ENCODE measurements at regions not wholly inside any gene's neighbourhood (a gene's known extent, or its start where the extent isn't known, plus 50 kb on each side); places are given as distances from the start of the nearest gene placed in this dataset.

DNA sequence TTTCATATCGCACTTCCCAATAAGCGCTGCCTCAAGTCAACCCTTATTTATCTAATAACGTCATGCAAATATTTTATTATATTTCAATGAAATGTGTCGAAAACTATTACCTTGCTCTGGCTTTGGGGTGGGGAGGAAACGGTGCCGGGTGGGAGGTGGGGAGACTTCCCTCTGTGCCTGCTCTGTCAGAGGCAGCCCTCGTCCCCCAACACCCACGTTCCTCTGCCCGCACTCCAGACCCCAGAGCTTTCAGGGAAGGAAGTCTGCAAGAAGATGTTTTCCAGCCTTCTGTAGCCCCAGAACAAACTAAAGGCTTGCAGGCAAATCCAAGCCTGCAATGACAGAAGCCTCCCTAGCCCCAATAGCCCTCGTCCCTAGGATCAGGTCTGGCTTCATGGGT, 235.7 kb downstream of the BUD13 start:
- peaks cover 28% of the 10 kb centered on the region for H3K27me3 Mint-ChIP-seq (ENCODE audit: low read depth)
- no peaks in the 10 kb centered on the region for H3K9me3 Mint-ChIP-seq
- H3K27ac Mint-ChIP-seq, result no peak overlapping the region
- no peaks in the 10 kb centered on the region for H3K4me1 Mint-ChIP-seq (ENCODE audit: low read depth)
- H3K36me3 Mint-ChIP-seq (ENCODE audit: low read depth), result no peaks in the 10 kb centered on the region
- no peak overlapping the region for H3K4me3 Mint-ChIP-seq

GRCh38 chr11:116536416-116536815, 236.4 kb downstream of the BUD13 start:
- Mint-ChIP-seq H3K9me3 (no peaks in the 10 kb centered on the region), H3K4me1 (ENCODE audit: low read depth) (no peaks in the 10 kb centered on the region), H3K27ac (no peak overlapping the region), H3K36me3 (ENCODE audit: low read depth) (no peaks in the 10 kb centered on the region), H3K27me3 (ENCODE audit: low read depth) (peaks cover 28% of the 10 kb centered on the region), H3K4me3 (no peak overlapping the region)

GRCh38 chr11:116535994-116536393, 236.8 kb downstream of the BUD13 start:
- Mint-ChIP-seq H3K27ac (no peak overlapping the region), H3K36me3 (ENCODE audit: low read depth) (no peaks in the 10 kb centered on the region), H3K4me1 (ENCODE audit: low read depth) (no peaks in the 10 kb centered on the region), H3K27me3 (ENCODE audit: low read depth) (peaks cover 28% of the 10 kb centered on the region), H3K9me3 (no peaks in the 10 kb centered on the region), H3K4me3 (no peak overlapping the region)

DNA sequence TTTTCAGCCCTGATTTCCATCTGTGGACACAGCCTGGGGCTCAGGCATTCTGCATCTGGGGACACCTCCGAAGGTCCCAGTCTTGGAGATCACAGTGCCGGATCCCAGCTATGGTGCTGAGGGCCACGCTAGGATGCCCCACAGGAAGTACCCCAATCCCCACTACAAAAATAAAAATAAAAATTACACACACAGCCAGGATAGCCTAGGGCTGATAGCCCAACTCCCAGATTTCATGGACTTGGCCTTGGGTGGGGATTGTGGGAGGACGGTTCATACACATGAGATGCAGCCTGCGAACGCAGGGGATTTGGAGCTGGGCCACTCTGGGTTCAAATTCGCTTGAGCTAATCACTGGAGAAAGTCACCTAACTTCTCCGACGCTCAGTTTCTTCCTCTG, 237.7 kb downstream of the BUD13 start:
- Mint-ChIP-seq H3K27me3 (ENCODE audit: low read depth) (peaks cover 28% of the 10 kb centered on the region), H3K4me3 (no peak overlapping the region), H3K36me3 (ENCODE audit: low read depth) (no peaks in the 10 kb centered on the region), H3K27ac (no peak overlapping the region), H3K4me1 (ENCODE audit: low read depth) (no peaks in the 10 kb centered on the region), H3K9me3 (no peaks in the 10 kb centered on the region)

- H3K36me3 Mint-ChIP-seq (ENCODE audit: low read depth), result no peaks in the 10 kb centered on the region
- H3K9me3 Mint-ChIP-seq, result no peaks in the 10 kb centered on the region
- H3K27ac Mint-ChIP-seq, result no peak overlapping the region
- peaks cover 33% of the 10 kb centered on the region for H3K27me3 Mint-ChIP-seq (ENCODE audit: low read depth)
- no peak overlapping the region for H3K4me3 Mint-ChIP-seq
- H3K4me1 Mint-ChIP-seq (ENCODE audit: low read depth), result no peaks in the 10 kb centered on the region
Observed at GRCh38 chr11:116534270-116534975, 238.4 kb downstream of the BUD13 start.

DNA sequence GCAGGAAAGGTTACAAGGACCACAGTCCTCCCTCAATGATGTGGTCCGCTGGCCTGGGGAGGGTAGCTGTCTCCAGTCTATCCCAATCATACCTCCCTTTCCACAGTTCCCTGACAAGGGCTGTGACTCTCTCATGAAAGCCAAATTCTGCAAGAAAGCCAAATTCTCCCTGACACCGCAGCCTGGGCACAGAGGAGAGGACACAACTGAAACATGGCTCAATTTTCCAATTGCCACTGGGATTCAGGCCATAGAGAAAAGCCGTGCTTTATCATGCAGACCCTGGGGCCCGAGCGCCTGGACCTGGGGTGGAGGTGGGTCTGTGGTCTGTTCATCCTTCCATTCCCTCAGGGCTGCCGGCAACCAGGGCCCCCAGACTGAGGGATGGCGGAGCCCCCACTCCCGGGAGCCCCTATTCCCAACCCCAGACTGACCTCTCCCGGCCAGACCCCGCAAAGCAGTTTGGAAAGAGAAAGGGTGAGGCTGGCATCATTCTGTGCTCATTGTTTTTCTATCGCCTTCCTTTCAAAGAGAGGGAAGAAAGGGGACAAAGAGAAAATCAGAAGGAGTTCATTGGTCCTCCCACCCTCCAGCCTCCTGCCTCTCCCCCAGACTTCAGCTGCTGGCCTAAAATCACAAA, 239.5 kb downstream of the BUD13 start:
- Mint-ChIP-seq H3K27ac (no peak overlapping the region), H3K4me1 (ENCODE audit: low read depth) (no peaks in the 10 kb centered on the region), H3K4me3 (no peak overlapping the region), H3K27me3 (ENCODE audit: low read depth) (peaks cover 27% of the 10 kb centered on the region), H3K9me3 (no peaks in the 10 kb centered on the region), H3K36me3 (ENCODE audit: low read depth) (no peaks in the 10 kb centered on the region)

DNA sequence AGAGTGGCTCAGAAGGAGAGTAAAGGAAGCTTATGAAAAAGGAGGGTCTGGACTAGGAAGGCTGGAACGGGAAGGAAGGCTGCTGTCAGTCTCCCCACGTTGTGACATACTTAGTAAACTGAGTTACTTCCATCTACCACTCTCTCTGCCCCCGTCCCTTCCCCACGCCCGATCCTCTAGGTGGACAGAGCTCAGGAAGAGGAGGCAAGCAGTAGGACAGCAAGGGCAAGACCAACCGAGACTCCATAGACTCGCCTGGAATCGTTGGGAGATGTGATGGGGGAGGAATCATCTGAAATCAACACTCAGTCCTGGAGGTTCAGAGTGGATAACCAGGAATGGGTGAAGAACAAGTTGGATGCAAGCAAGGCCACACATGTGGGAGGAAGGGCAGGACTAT, 240.7 kb downstream of the BUD13 start:
- H3K27me3 Mint-ChIP-seq (ENCODE audit: low read depth), result peaks cover 27% of the 10 kb centered on the region
- no peaks in the 10 kb centered on the region for H3K4me1 Mint-ChIP-seq (ENCODE audit: low read depth)
- H3K36me3 Mint-ChIP-seq (ENCODE audit: low read depth), result no peaks in the 10 kb centered on the region
- H3K27ac Mint-ChIP-seq, result no peak overlapping the region
- H3K9me3 Mint-ChIP-seq, result no peaks in the 10 kb centered on the region
- no peak overlapping the region for H3K4me3 Mint-ChIP-seq

DNA sequence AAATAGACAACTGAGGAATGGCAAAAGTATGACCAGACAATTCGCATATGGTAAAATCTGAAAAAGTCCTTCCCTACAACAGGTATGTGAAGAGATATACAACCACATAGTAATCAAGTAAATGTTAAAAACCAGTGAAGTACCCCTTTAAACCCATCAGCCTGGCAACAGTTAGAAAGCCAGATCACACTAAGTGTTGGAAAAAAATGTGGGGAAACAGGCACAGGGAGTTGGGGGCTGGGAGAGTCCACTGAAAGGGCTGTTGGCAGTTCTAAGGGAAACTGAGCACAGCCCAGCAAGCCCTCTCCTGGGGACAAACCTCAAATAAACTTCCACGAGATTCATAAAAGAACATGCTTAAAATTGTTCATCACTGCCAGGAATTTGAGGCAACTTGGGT, 242.1 kb downstream of the BUD13 start:
- no peaks in the 10 kb centered on the region for H3K9me3 Mint-ChIP-seq
- no peak overlapping the region for H3K4me3 Mint-ChIP-seq
- no peak overlapping the region for H3K27ac Mint-ChIP-seq
- no peaks in the 10 kb centered on the region for H3K36me3 Mint-ChIP-seq (ENCODE audit: low read depth)
- H3K27me3 Mint-ChIP-seq (ENCODE audit: low read depth), result peaks cover 23% of the 10 kb centered on the region
- H3K4me1 Mint-ChIP-seq (ENCODE audit: low read depth), result no peaks in the 10 kb centered on the region

DNA sequence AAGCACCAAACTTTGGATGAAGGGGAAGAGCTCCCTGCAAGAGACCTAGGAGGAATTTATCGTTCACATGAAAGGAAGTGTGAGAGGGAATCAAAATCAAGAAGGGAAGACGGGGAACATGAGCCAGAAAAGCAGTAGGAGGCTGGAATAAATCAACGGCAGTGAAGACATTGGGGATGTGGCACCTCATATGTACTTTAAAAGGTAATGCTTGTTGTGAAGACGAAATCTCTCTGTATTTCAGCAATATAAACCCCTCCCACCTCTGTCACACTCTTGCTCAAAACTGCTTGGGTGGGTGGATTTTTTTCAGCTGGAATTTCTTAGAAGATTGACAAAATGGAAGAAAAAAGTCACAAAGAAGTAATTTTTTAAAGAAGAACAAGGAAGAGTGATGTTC, 243.5 kb downstream of the BUD13 start:
- no peak overlapping the region for H3K27ac Mint-ChIP-seq
- no peak overlapping the region for H3K4me3 Mint-ChIP-seq
- no peaks in the 10 kb centered on the region for H3K9me3 Mint-ChIP-seq
- no peaks in the 10 kb centered on the region for H3K4me1 Mint-ChIP-seq (ENCODE audit: low read depth)
- peaks cover 31% of the 10 kb centered on the region for H3K27me3 Mint-ChIP-seq (ENCODE audit: low read depth)
- no peaks in the 10 kb centered on the region for H3K36me3 Mint-ChIP-seq (ENCODE audit: low read depth)

- H3K36me3 Mint-ChIP-seq (ENCODE audit: low read depth), result no peaks in the 10 kb centered on the region
- peaks cover 26% of the 10 kb centered on the region for H3K27me3 Mint-ChIP-seq (ENCODE audit: low read depth)
- no peaks in the 10 kb centered on the region for H3K4me1 Mint-ChIP-seq (ENCODE audit: low read depth)
- H3K4me3 Mint-ChIP-seq, result no peak overlapping the region
- H3K9me3 Mint-ChIP-seq, result no peaks in the 10 kb centered on the region
- no peak overlapping the region for H3K27ac Mint-ChIP-seq
Observed at GRCh38 chr11:116527180-116527991, 245.4 kb downstream of the BUD13 start.

- peaks cover 31% of the 10 kb centered on the region for H3K27me3 Mint-ChIP-seq (ENCODE audit: low read depth)
- no peaks in the 10 kb centered on the region for H3K36me3 Mint-ChIP-seq (ENCODE audit: low read depth)
- H3K9me3 Mint-ChIP-seq, result no peaks in the 10 kb centered on the region
- no peak overlapping the region for H3K4me3 Mint-ChIP-seq
- H3K27ac Mint-ChIP-seq, result no peak overlapping the region
- no peaks in the 10 kb centered on the region for H3K4me1 Mint-ChIP-seq (ENCODE audit: low read depth)
Observed at GRCh38 chr11:116525961-116526495, 246.8 kb downstream of the BUD13 start.

DNA sequence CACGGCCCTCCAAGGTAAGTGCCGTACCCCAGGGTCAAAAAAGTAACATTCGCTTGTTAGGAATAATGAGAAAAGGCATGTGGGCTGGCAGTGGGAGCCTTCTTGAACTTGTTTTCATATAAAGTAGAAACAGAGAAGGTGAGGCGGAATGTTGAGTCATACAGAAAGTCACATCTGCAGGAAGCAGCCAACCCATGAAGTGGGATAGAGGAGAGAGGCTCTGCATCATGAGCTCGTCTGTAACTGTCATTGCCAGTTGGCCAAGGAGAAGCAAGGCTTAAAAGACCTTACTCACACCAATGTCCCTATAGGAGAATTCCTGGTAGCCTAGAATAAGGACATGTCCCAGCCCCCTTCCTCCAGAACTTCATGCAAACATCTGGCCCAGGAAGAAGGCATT, 253.3 kb downstream of the BUD13 start:
- Mint-ChIP-seq H3K27ac (no peak overlapping the region), H3K4me3 (no peak overlapping the region), H3K27me3 (ENCODE audit: low read depth) (peaks cover 14% of the 10 kb centered on the region), H3K36me3 (ENCODE audit: low read depth) (no peaks in the 10 kb centered on the region), H3K9me3 (no peaks in the 10 kb centered on the region), H3K4me1 (ENCODE audit: low read depth) (peaks cover 6% of the 10 kb centered on the region)

GRCh38 chr11:116518141-116518540, 254.6 kb downstream of the BUD13 start:
- Mint-ChIP-seq H3K4me3 (no peak overlapping the region), H3K4me1 (ENCODE audit: low read depth) (peaks cover 6% of the 10 kb centered on the region), H3K27me3 (ENCODE audit: low read depth) (peaks cover 10% of the 10 kb centered on the region), H3K27ac (no peak overlapping the region), H3K36me3 (ENCODE audit: low read depth) (no peaks in the 10 kb centered on the region), H3K9me3 (no peaks in the 10 kb centered on the region)

- no peaks in the 10 kb centered on the region for H3K36me3 Mint-ChIP-seq (ENCODE audit: low read depth)
- H3K27me3 Mint-ChIP-seq (ENCODE audit: low read depth), result peaks cover 10% of the 10 kb centered on the region
- H3K27ac Mint-ChIP-seq, result no peak overlapping the region
- H3K9me3 Mint-ChIP-seq, result no peaks in the 10 kb centered on the region
- no peak overlapping the region for H3K4me3 Mint-ChIP-seq
- H3K4me1 Mint-ChIP-seq (ENCODE audit: low read depth), result peaks cover 6% of the 10 kb centered on the region
Observed at GRCh38 chr11:116517584-116517983, 255.2 kb downstream of the BUD13 start.

GRCh38 chr11:116517077-116517476, 255.7 kb downstream of the BUD13 start:
- no peak overlapping the region for H3K27ac Mint-ChIP-seq
- no peaks in the 10 kb centered on the region for H3K9me3 Mint-ChIP-seq

More at GRCh38 chr11:116517077-116517476, 255.7 kb downstream of the BUD13 start:
- no peak overlapping the region for H3K4me3 Mint-ChIP-seq
- H3K36me3 Mint-ChIP-seq (ENCODE audit: low read depth), result no peaks in the 10 kb centered on the region
- peaks cover 6% of the 10 kb centered on the region for H3K4me1 Mint-ChIP-seq (ENCODE audit: low read depth)
- peaks cover 6% of the 10 kb centered on the region for H3K27me3 Mint-ChIP-seq (ENCODE audit: low read depth)
